GM18507 (cell line): ENCODE measurements at regions not wholly inside any gene's neighbourhood (a gene's known extent, or its start where the extent isn't known, plus 50 kb on each side); places are given as distances from the start of the nearest gene placed in this dataset.

Source experiments
- DNase-seq: peaks from one replicate; pipeline ENCODE4 v3.0.0; 2011; ENCODE audit warnings: low read depth; ENCODE audit not compliant: insufficient read length; ENCODE audit errors: extremely low spot score
- FAIRE-seq: peaks from 2 replicates; lab custom pipeline; 2011; peaks lifted over from hg19 to GRCh38; lab: Jason Lieb, UNC

- FAIRE-seq = no peak
- DNase-seq = no peak
These were observed 69.7 kb downstream of the PSMB1 start for GRCh38 chr6:170483413-170483812.

- FAIRE-seq (no peak), DNase-seq (no peak)
These were observed 72.9 kb downstream of the PSMB1 start for GRCh38 chr6:170480050-170480692.

GRCh38 chr6:170476360-170476759 lies 76.7 kb downstream of the PSMB1 start:
- DNase-seq = peak; percentile 11
- FAIRE-seq = no peak

- FAIRE-seq (no peak), DNase-seq (no peak)
These were observed 78.0 kb downstream of the PSMB1 start for GRCh38 chr6:170475118-170475517.

GRCh38 chr6:170473801-170474200 lies 79.3 kb downstream of the PSMB1 start:
- DNase-seq (no peak), FAIRE-seq (no peak)

- no peak for DNase-seq
These were observed 79.8 kb downstream of the PSMB1 start for GRCh38 chr6:170473301-170473717.

GRCh38 chr6:170471491-170471890 lies 81.6 kb downstream of the PSMB1 start:
- no peak for DNase-seq
- FAIRE-seq = no peak

More at GRCh38 chr6:170473301-170473717, 79.8 kb downstream of the PSMB1 start:
- FAIRE-seq = no peak

GRCh38 chr6:170470734-170471133 lies 82.4 kb downstream of the PSMB1 start:
- DNase-seq = no peak
- no peak for FAIRE-seq

GRCh38 chr6:170464524-170464979 lies 88.6 kb downstream of the PSMB1 start:
- DNase-seq = no peak
- FAIRE-seq = peak; percentile 69

- DNase-seq = no peak
- no peak for FAIRE-seq
These were observed 89.0 kb downstream of the PSMB1 start for GRCh38 chr6:170464080-170464479.

- no peak for FAIRE-seq
- no peak for DNase-seq
These were observed 89.9 kb downstream of the PSMB1 start for GRCh38 chr6:170463101-170463721.

GRCh38 chr6:170462366-170463020 lies 90.6 kb downstream of the PSMB1 start:
- FAIRE-seq = no peak
- DNase-seq = no peak

GRCh38 chr6:170461556-170462365 lies 91.3 kb downstream of the PSMB1 start:
- DNase-seq (no peak), FAIRE-seq (no peak)

GRCh38 chr6:170461111-170461510 lies 92.0 kb downstream of the PSMB1 start:
- FAIRE-seq (no peak), DNase-seq (no peak)

- no peak for FAIRE-seq
- no peak for DNase-seq
These were observed 92.5 kb downstream of the PSMB1 start for GRCh38 chr6:170460641-170461040.

- FAIRE-seq = peak; percentile 82
- DNase-seq = peak; percentile 47
These were observed 93.7 kb downstream of the PSMB1 start for GRCh38 chr6:170459451-170459850.

GRCh38 chr6:170456886-170457698 lies 96.0 kb downstream of the PSMB1 start:
- FAIRE-seq (no peak), DNase-seq (no peak)
